ENCODE measurements at regions not wholly inside any gene's neighbourhood (a gene's known extent, or its start where the extent isn't known, plus 50 kb on each side); places are given as distances from the start of the nearest gene placed in this dataset.

DNA sequence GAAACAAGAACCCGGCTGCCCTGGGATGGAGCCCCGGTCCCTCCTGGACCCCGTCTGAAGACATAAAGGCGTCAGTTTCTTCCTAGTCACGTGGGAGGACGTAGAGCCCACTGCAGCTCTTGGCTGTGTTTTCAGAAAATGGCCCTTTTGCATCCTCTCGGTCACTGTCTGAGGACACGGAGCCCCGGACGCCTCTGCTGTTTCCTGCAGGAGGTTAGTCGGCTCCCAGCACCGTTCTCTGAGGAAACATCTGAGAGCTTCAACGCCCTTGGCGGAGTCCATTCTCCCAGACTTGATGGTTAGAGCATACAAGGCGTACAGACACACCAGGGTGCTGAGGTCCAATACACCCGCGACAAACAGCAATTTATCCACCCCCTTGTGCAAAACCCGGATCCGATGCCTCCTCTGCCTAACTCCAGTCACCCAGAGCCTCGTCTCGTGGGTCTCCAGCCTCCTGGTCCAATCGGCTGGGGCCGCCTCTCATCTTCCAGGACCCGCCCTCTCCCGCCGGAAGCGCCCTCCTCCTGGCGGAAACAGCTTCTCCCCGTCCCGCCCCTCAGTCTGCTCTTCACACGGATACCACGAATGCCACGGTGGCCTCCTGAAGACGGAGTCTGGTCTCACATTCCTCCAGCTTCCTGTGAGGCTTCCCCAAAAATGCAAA lies 119.4 kb downstream of the TMEM18 start:
- H3K4me3 ChIP-seq (replicated peaks; ENCODE audit: low read depth, low read length), result no peak overlapping the region
- no peak for TF ChIP-seq CTCF (IDR thresholded peaks at IDR 0.05; ENCODE audit: low read depth, low read length, missing control alignments)
- no peak for DNase-seq (ENCODE audit: extremely low read depth, low read depth)

DNA sequence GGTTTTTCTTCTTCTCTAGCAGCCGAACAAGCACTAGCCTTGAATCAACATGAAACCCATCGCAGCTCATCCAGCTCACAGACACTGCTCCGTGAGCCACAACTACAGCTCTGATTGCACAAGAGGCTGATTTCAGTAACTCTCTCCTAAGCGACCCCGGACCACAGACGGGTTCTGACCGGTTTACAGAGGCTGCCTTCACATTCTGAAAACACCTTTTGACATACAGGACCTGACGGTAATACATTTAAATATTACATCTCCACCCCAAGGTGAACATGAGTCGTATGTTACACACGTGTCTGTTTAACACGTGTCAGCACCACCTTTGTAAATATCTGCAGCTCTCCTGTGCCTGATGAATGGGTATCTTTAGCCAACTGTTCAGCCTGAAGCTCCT lies 120.7 kb downstream of the TMEM18 start:
- TF ChIP-seq CTCF (IDR thresholded peaks at IDR 0.05; ENCODE audit: low read depth, low read length, missing control alignments), result no peak
- DNase-seq (ENCODE audit: extremely low read depth, low read depth), result no peak
- H3K4me3 ChIP-seq (replicated peaks; ENCODE audit: low read depth, low read length), result no peak overlapping the region

GRCh38 chr2:555164-555922 lies 121.9 kb downstream of the TMEM18 start:
- TF ChIP-seq CTCF (IDR thresholded peaks at IDR 0.05; ENCODE audit: low read depth, low read length, missing control alignments), result no peak
- no peak overlapping the region for H3K4me3 ChIP-seq (replicated peaks; ENCODE audit: low read depth, low read length)
- no peak for DNase-seq (ENCODE audit: extremely low read depth, low read depth)

- no peak overlapping the region for H3K4me3 ChIP-seq (replicated peaks; ENCODE audit: low read depth, low read length)
- no peak for DNase-seq (ENCODE audit: extremely low read depth, low read depth)
- TF ChIP-seq CTCF (IDR thresholded peaks at IDR 0.05; ENCODE audit: low read depth, low read length, missing control alignments), result no peak
Measured at GRCh38 chr2:554444-554843, 122.8 kb downstream of the TMEM18 start.

DNA sequence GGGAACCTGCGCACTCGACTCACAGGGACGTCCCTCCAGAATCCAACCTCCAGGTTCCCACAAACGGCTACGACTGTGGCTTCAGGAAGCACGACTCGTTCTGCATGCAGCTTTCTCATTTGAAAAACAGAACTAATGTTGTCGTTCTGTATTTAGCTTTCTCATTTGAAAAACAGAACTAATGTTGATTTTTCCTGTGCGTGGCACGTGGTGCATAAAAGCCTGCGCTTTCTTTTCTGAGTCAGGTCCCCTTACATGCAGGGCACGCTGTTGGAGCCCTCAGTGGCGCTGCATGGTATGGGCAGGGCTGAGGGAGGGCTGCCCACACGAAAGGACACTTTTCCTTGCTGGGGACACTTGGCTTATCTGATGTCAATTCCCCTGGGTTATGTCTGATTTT lies 124.3 kb downstream of the TMEM18 start:
- DNase-seq (ENCODE audit: extremely low read depth, low read depth), result no peak
- H3K4me3 ChIP-seq (replicated peaks; ENCODE audit: low read depth, low read length), result no peak overlapping the region
- TF ChIP-seq CTCF (IDR thresholded peaks at IDR 0.05; ENCODE audit: low read depth, low read length, missing control alignments), result no peak

DNA sequence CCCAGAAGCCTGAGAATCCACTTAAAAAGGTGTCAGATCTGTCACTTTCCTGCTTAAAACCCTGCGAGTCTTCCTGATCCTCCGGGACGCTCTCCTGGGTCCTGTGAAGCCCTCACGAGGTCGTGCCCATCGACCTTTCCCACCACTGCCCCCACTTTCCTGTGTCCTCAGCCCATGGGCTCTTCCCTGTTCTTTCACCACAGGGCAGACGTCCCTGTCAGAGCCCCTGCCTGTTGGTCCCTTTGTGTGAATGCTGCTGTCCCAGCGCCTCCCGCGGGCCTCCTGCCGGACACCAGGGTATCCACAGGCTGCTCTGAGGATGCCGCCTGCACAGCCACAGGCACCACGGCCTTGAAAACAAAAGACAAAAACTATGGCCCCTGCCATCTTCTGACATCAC lies 125.6 kb downstream of the TMEM18 start:
- no peak for TF ChIP-seq CTCF (IDR thresholded peaks at IDR 0.05; ENCODE audit: low read depth, low read length, missing control alignments)
- no peak for DNase-seq (ENCODE audit: extremely low read depth, low read depth)
- no peak overlapping the region for H3K4me3 ChIP-seq (replicated peaks; ENCODE audit: low read depth, low read length)
